ENCODE measurements at regions not wholly inside any gene's neighbourhood (a gene's known extent, or its start where the extent isn't known, plus 50 kb on each side); places are given as distances from the start of the nearest gene placed in this dataset.

DNA sequence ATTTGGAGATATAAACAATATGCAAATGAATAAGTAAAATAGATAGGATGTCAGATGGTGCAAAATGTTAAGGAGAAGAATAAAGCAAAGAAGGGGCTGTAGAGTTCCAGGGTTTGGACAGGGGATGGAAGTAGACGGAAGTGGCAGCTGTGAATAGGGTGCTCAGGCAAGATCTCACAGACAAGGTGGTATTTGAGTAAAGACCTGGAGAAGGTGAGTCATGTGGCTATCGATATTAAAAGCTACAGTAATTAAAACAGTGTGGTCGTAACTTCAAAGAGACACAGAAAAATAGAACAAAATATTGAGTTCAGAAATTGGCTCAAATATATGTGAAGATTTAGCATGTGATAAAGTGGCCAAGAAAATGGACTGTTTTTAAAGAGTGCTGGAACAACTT lies 61.3 kb upstream of the SLC38A2 start:
- Histone ChIP-seq H3K4me3 (no peak overlapping the region), H3K27ac (no peak overlapping the region)

DNA sequence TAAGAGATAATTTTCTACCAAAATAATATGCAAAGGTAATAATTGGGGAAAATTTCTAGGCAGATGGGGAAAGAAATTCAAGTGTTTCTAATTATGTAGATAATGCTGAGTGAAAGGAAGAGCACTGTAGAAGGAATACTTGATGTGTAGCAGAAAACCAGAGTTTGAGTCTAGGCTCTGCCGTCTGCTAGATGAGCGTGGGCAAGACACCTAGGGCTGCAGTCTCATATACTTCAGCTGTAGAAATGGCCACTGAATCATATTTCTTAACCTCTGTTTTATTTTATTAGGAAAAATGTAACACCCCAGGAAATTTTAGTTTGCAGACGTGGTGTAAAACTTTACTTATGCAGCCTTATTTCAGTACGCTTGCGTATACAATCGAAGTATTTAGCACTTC lies 59.8 kb upstream of the SLC38A2 start:
- H3K27ac ChIP-seq: no peak overlapping the region

More for the DNA sequence above, 61.3 kb upstream of the SLC38A2 start:
- TF ChIP-seq POLR2AphosphoS5 (IDR thresholded peaks at IDR 0.05) (no peak), POLR2A (IDR thresholded peaks at IDR 0.05) (no peak), EP300 (IDR thresholded peaks at IDR 0.05) (no peak)
- TF ChIP-seq, protein P1, sequence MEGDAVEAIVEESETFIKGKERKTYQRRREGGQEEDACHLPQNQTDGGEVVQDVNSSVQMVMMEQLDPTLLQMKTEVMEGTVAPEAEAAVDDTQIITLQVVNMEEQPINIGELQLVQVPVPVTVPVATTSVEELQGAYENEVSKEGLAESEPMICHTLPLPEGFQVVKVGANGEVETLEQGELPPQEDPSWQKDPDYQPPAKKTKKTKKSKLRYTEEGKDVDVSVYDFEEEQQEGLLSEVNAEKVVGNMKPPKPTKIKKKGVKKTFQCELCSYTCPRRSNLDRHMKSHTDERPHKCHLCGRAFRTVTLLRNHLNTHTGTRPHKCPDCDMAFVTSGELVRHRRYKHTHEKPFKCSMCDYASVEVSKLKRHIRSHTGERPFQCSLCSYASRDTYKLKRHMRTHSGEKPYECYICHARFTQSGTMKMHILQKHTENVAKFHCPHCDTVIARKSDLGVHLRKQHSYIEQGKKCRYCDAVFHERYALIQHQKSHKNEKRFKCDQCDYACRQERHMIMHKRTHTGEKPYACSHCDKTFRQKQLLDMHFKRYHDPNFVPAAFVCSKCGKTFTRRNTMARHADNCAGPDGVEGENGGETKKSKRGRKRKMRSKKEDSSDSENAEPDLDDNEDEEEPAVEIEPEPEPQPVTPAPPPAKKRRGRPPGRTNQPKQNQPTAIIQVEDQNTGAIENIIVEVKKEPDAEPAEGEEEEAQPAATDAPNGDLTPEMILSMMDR (IDR thresholded peaks at IDR 0.05): no peak
- 59% methylated on average over 3 of the region's 3 CpGs for WGBS
- Histone ChIP-seq H3K4me1 (peaks cover 17% of the 10 kb centered on the region), H3K27me3 (no peaks in the 10 kb centered on the region), H3K9me3 (no peaks in the 10 kb centered on the region), H3K36me3 (no peaks in the 10 kb centered on the region)
- no peak for DNase-seq (ENCODE audit: low spot score in 2 of 2)

DNA sequence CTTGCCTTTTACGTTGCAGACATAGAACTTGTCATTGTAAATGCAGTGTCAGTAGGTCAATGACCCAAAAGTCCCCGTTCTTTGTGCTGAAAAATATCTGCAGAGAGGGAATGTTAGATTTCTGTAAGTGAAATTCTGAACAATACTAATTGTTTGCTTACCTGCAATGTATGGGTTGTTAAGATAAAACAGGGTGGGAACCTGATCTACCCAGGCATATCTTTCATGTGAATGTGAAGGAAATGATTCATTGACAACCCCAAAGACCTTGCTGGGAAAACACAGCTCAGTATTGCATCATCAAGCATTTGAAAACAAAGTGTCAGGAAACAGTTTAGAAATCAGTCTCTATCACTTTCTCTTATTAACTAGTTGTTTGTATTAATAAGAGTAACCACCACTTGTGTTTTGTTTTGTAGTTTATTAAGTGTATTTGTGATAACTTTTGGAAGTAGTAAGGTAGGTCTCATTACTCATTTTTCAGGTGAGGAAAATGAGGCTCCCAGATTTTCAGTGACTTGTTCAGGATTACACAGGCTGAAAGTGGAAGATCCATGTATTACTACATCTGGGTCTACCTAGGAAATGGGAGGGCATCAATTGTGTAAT lies 57.9 kb upstream of the SLC38A2 start:
- H3K36me3 ChIP-seq: no peaks in the 10 kb centered on the region
- H3K4me1 ChIP-seq: peaks cover 17% of the 10 kb centered on the region
- no peak for TF ChIP-seq EP300 (IDR thresholded peaks at IDR 0.05)
- TF ChIP-seq POLR2AphosphoS5 (IDR thresholded peaks at IDR 0.05): peak in 1 of 3 donors; percentile 52
- H3K27ac ChIP-seq: peak overlapping the region; percentile 7
- H3K27me3 ChIP-seq: no peaks in the 10 kb centered on the region
- H3K9me3 ChIP-seq: no peaks in the 10 kb centered on the region
- 54% methylated on average over 2 of the region's 2 CpGs for WGBS
- DNase-seq (ENCODE audit: low spot score in 2 of 2): no peak
- H3K4me3 ChIP-seq: no peak overlapping the region

More for the DNA sequence above, 59.8 kb upstream of the SLC38A2 start:
- Histone ChIP-seq H3K4me1 (peaks cover 17% of the 10 kb centered on the region), H3K4me3 (no peak overlapping the region), H3K9me3 (no peaks in the 10 kb centered on the region), H3K36me3 (no peaks in the 10 kb centered on the region), H3K27me3 (no peaks in the 10 kb centered on the region)
- TF ChIP-seq POLR2A (IDR thresholded peaks at IDR 0.05) (no peak), POLR2AphosphoS5 (IDR thresholded peaks at IDR 0.05) (no peak), EP300 (IDR thresholded peaks at IDR 0.05) (no peak)
- TF ChIP-seq, protein P1 (IDR thresholded peaks at IDR 0.05): no peak
- no peak for DNase-seq (ENCODE audit: low spot score in 2 of 2)
- 78% methylated on average over 6 of the region's 6 CpGs for WGBS
